IMR-90 (cell line): ENCODE measurements at regions not wholly inside any gene's neighbourhood (a gene's known extent, or its start where the extent isn't known, plus 50 kb on each side); places are given as distances from the start of the nearest gene placed in this dataset.

Source experiments
- ATAC-seq: fragments of 200-7000 bp; cut with Tn5 transposase; 2 replicates; pipeline ENCODE4 v1.9.1; 2020; ENCODE audit warnings: low read depth, mild to moderate bottlenecking, moderate library complexity
- BruUV-seq: library from RNA; stranded (reverse); fragments of 400-500 nt; replicated peaks from 2 replicates; lab custom pipeline; 2021; lab: Mats Ljungman, UMichigan
- CTCF ChIA-PET: fragments of 300-600 bp; formaldehyde crosslinking; extraction: SDS; loops from one replicate; lab custom pipeline; 2021; ENCODE audit warnings: antibody characterized with exemption; lab: Yijun Ruan, JAX
- POLR2A ChIA-PET: fragments of 300-600 bp; sonication (Branson Sonifier 250); formaldehyde crosslinking; loops from one replicate; lab custom pipeline; 2022; ENCODE audit warnings: antibody characterized with exemption; ENCODE audit not compliant: unreplicated experiment; lab: Charles Lee
- DNase-seq: peaks from one replicate; pipeline ENCODE4 v3.0.0; 2013
- H2AFZ ChIP-seq: replicated peaks from 2 replicates; pipeline ENCODE3; 2013; ENCODE audit warnings: low read length, mild to moderate bottlenecking; ENCODE audit not compliant: poor library complexity
- H2AK5ac ChIP-seq: 2 replicates; pipeline ENCODE4 v1.6.1; 2013; ENCODE audit warnings: low read depth, low read length, inconsistent platforms
- H2AK9ac ChIP-seq: replicated peaks from 2 replicates; pipeline ENCODE3; 2013; ENCODE audit warnings: mild to moderate bottlenecking, low read depth, low read length, moderate library complexity; ENCODE audit not compliant: poor library complexity
- H2BK120ac ChIP-seq: 2 replicates; pipeline ENCODE4 v1.6.1; 2013; ENCODE audit warnings: low read depth, low read length, inconsistent platforms
- H2BK15ac ChIP-seq: 3 replicates; pipeline ENCODE4 v1.6.1; 2013; ENCODE audit warnings: low read depth, low read length, inconsistent platforms
- H2BK20ac ChIP-seq: 2 replicates; pipeline ENCODE4 v1.6.1; 2013; ENCODE audit warnings: low read depth, mild to moderate bottlenecking, inconsistent platforms, low read length, moderate library complexity
- H2BK5ac ChIP-seq: 2 replicates; pipeline ENCODE4 v1.6.1; 2013; ENCODE audit warnings: mild to moderate bottlenecking, low read depth, low read length, inconsistent platforms; ENCODE audit not compliant: poor library complexity, severe bottlenecking
- H3K14ac ChIP-seq: replicated peaks from 2 replicates; pipeline ENCODE4 v1.6.1; 2013; ENCODE audit warnings: low read depth, low read length, inconsistent platforms
- H3K18ac ChIP-seq: 2 replicates; pipeline ENCODE4 v1.6.1; 2013; ENCODE audit warnings: low read depth, low read length, control low read depth
- H3K23ac ChIP-seq: 2 replicates; pipeline ENCODE4 v1.6.1; 2013; ENCODE audit warnings: low read depth, low read length, inconsistent platforms
- H3K27ac ChIP-seq: 2 replicates; pipeline ENCODE4 v1.5.1; 2013; ENCODE audit warnings: mild to moderate bottlenecking, control low read depth, low read length; ENCODE audit not compliant: insufficient read depth
- H3K27me3 ChIP-seq: 2 replicates; pipeline ENCODE4 v1.6.1; 2013; ENCODE audit warnings: low read length; ENCODE audit not compliant: control insufficient read depth, insufficient read depth
- H3K36me3 ChIP-seq: 2 replicates; pipeline ENCODE4 v1.6.1; 2013; ENCODE audit warnings: low read length, mixed read lengths; ENCODE audit not compliant: control insufficient read depth, insufficient read depth
- H3K4ac ChIP-seq: 2 replicates; pipeline ENCODE4 v1.6.1; 2013; ENCODE audit warnings: low read depth, low read length, inconsistent platforms
- H3K4me1 ChIP-seq: 2 replicates; pipeline ENCODE4 v1.6.1; 2013; ENCODE audit warnings: low read length, mixed read lengths; ENCODE audit not compliant: control insufficient read depth, insufficient read depth
- H3K4me2 ChIP-seq: 2 replicates; pipeline ENCODE4 v1.6.1; 2013; ENCODE audit warnings: low read depth, mild to moderate bottlenecking, control low read depth, low read length, moderate library complexity
- H3K4me3 ChIP-seq: 2 replicates; pipeline ENCODE4 v1.5.1; 2013; ENCODE audit warnings: low read depth, mild to moderate bottlenecking, control low read depth, low read length, moderate library complexity; ENCODE audit not compliant: insufficient read depth
- H3K56ac ChIP-seq: 2 replicates; pipeline ENCODE4 v1.6.1; 2013; ENCODE audit warnings: low read length, inconsistent platforms; ENCODE audit not compliant: insufficient read depth; ENCODE audit errors: extremely low read depth
- H3K79me1 ChIP-seq, 2 experiments: 2 replicates each; pipeline ENCODE4 v1.6.1; 2013; ENCODE audit warnings: low read length in 2 of 2, inconsistent platforms in 1 of 2, low read depth in 1 of 2
- H3K9ac ChIP-seq: 2 replicates; pipeline ENCODE4 v1.6.1; 2013; ENCODE audit warnings: low read depth, low read length, control low read depth
- H3K9me1 ChIP-seq: 2 replicates; pipeline ENCODE4 v1.6.1; 2013; ENCODE audit warnings: low read length, inconsistent platforms; ENCODE audit not compliant: insufficient read depth
- H3K9me3 ChIP-seq: 2 replicates; pipeline ENCODE4 v1.6.1; 2013; ENCODE audit warnings: low read length; ENCODE audit not compliant: control insufficient read depth, insufficient read depth
- H4K20me1 ChIP-seq: 2 replicates; pipeline ENCODE4 v1.6.1; 2013; ENCODE audit warnings: low read length, inconsistent platforms; ENCODE audit not compliant: insufficient read depth
- H4K5ac ChIP-seq: 2 replicates; pipeline ENCODE4 v1.6.1; 2013; ENCODE audit warnings: mild to moderate bottlenecking, low read depth, low read length, control low read depth
- H4K8ac ChIP-seq, 2 experiments: 2 replicates each; pipeline ENCODE4 v1.6.1; 2013; ENCODE audit warnings: low read depth in 2 of 2, low read length in 2 of 2, control low read depth in 1 of 2, inconsistent platforms in 1 of 2
- H4K91ac ChIP-seq: 2 replicates; pipeline ENCODE4 v1.6.1; 2013; ENCODE audit warnings: low read depth, low read length, inconsistent platforms; ENCODE audit not compliant: insufficient read depth
- BHLHE40 ChIP-seq: fragments of 150-350 bp; IDR thresholded peaks from 2 replicates; pipeline ENCODE4 v1.6.1; 2016; ENCODE audit warnings: mild to moderate bottlenecking, low read depth, low read length
- CEBPB ChIP-seq: IDR thresholded peaks from 2 replicates; pipeline ENCODE4 v1.6.1; 2012; ENCODE audit warnings: low read depth, low read length, improper control_type of control experiment
- CTCF ChIP-seq: conservative IDR thresholded peaks from 2 replicates; pipeline ENCODE4 v1.5.1; 2012; ENCODE audit warnings: mild to moderate bottlenecking, low read depth, low read length, improper control_type of control experiment
- MAZ ChIP-seq: IDR thresholded peaks from 2 replicates; pipeline ENCODE4 v1.6.1; 2012; ENCODE audit warnings: low read depth, mild to moderate bottlenecking, low read length, improper control_type of control experiment, moderate library complexity, borderline replicate concordance
- NFE2L2 ChIP-seq: fragments of 150-350 bp; IDR thresholded peaks from 2 replicates; pipeline ENCODE4 v1.6.1; 2016; ENCODE audit warnings: low read depth, mild to moderate bottlenecking, low read length
- RCOR1 ChIP-seq: IDR thresholded peaks from 2 replicates; pipeline ENCODE4 v1.6.1; 2012; ENCODE audit warnings: mild to moderate bottlenecking, low read length, improper control_type of control experiment; ENCODE audit not compliant: insufficient replicate concordance
- RFX5 ChIP-seq: IDR thresholded peaks from 2 replicates; pipeline ENCODE4 v1.8.0; 2012; ENCODE audit warnings: low read depth, mild to moderate bottlenecking, low read length, moderate library complexity
- SMC3 ChIP-seq: fragments of 150-350 bp; IDR thresholded peaks from 2 replicates; pipeline ENCODE4 v1.6.1; 2016; ENCODE audit warnings: low read depth, mild to moderate bottlenecking, antibody characterized with exemption, low read length, moderate library complexity
- USF2 ChIP-seq: fragments of 150-350 bp; IDR thresholded peaks from 2 replicates; pipeline ENCODE4 v1.6.1; 2017; ENCODE audit warnings: mild to moderate bottlenecking, antibody characterized with exemption, low read length, low read depth
- WGBS, 2 experiments: methylation state at CpG; one replicate each; pipeline versions ENCODE4 v1.1.5 to v1.1.7; 2013; ENCODE audit warnings: missing lambda C conversion rate in 2 of 2; ENCODE audit not compliant: insufficient read length in 1 of 2; ENCODE audit errors: extremely low coverage in 2 of 2; 5-methylcytosine and 5-hydroxymethylcytosine counted together
- dilution Hi-C: fragments of 300-500 bp; cut with HindIII; formaldehyde crosslinking; loops from one replicate; pipeline ENCODE4 v1.14.3; 2018; ENCODE audit warnings: low sequenced_read_pairs; ENCODE audit not compliant: unreplicated experiment
- in situ Hi-C: fragments of 300-500 bp; cut with MboI; formaldehyde crosslinking; loops from 3 replicates; pipeline ENCODE4 v1.14.3; 2019; ENCODE audit warnings: low sequenced_read_pairs, inconsistent platforms, mixed read lengths
- intact Hi-C: fragments of 100-400 bp; cut with micrococcal nuclease; formaldehyde crosslinking; loops from 2 replicates; pipeline ENCODE4 v1.10.0; 2022
- TF ChIP-seq, protein P1 (sequence below): fragments of 150-350 bp; IDR thresholded peaks from 2 replicates; pipeline ENCODE4 v1.6.1; 2016; ENCODE audit warnings: low read depth, mild to moderate bottlenecking, low read length, moderate library complexity, borderline replicate concordance

DNA sequence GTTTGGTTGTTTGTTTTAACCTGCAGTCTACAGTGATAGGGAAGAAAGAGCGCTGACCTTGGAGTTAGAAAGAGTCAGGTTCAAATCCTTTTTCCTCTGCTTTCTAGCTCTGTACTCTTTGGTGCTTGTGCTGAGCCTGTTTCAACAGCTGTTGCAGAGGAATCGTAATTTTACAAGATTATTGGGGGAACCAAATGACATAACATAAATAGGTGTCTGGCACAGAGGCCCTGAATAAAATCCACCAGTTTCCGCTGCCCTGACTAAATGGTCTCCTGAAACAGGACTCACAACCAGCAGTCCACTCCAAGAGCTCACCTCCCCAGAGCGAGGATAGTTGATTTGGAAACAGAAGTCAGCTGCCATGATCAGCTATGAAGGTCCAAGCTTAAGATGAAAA lies 125.0 kb upstream of the CDC42EP3 start:
- Histone ChIP-seq H2AK5ac (peak overlapping the region; percentile 94), H3K4me1 (peaks cover 47% of the 10 kb centered on the region), H3K27ac (peak overlapping the region; percentile 81), H3K23ac (peak overlapping the region; percentile 49), H4K8ac (peak overlapping the region; percentile 68 to 78), H3K4ac (peak overlapping the region; percentile 62), H3K36me3 (no peaks in the 10 kb centered on the region), H3K27me3 (no peaks in the 10 kb centered on the region), H4K20me1 (no peaks in the 10 kb centered on the region), H3K56ac (peak overlapping the region; percentile 81), H2BK20ac (peak overlapping the region; percentile 86), H4K5ac (peak overlapping the region; percentile 97), H3K4me2 (peak overlapping the region; percentile 57; the same call in 1 of the 2 replicates), H3K18ac (peak overlapping the region; percentile 99), H2AK9ac (no peak overlapping the region), H3K9me1 (peaks cover 33% of the 10 kb centered on the region), H2BK5ac (peak overlapping the region; percentile 85), H3K14ac (peak overlapping the region; percentile 71), H3K4me3 (no peak overlapping the region), H2BK15ac (peak overlapping the region; percentile 76), H3K9me3 (no peaks in the 10 kb centered on the region), H3K79me1 (peaks cover 12 to 41% of the 10 kb centered on the region in 2 experiments; a peak in 3 of 4 replicates), H2BK120ac (peak overlapping the region; percentile 96), H4K91ac (peak overlapping the region; percentile 90), H2AFZ (no peak overlapping the region), H3K9ac (peak overlapping the region; percentile 49)
- TF ChIP-seq CTCF (no peak), MAZ (no peak), CEBPB (no peak), RCOR1 (no peak), SMC3 (no peak), RFX5 (no peak), NFE2L2 (no peak), USF2 (no peak), BHLHE40 (no peak)
- TF ChIP-seq, protein P1, sequence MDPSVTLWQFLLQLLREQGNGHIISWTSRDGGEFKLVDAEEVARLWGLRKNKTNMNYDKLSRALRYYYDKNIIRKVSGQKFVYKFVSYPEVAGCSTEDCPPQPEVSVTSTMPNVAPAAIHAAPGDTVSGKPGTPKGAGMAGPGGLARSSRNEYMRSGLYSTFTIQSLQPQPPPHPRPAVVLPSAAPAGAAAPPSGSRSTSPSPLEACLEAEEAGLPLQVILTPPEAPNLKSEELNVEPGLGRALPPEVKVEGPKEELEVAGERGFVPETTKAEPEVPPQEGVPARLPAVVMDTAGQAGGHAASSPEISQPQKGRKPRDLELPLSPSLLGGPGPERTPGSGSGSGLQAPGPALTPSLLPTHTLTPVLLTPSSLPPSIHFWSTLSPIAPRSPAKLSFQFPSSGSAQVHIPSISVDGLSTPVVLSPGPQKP = no peak
- intact Hi-C loops (no loop called here), dilution Hi-C loops (no loop called here), in situ Hi-C loops (no loop called here)
- no CpG with 5 or more reads among the region's 4 CpGs for WGBS, 2 experiments
- POLR2A ChIA-PET = interaction anchor here (0.7 kb wide), 1 partner anchor 16 kb away, joined by 7 read pairs; no protein-coding TSS in a partner anchor
- DNase-seq = no peak
- ATAC-seq = no peak
- CTCF ChIA-PET = interaction anchor here (0.9 to 1.1 kb wide), 2 partner anchors 11 to 76 kb away, joined by 3 read pairs; no protein-coding TSS in a partner anchor
- BruUV-seq = no TSS peak
